ENCODE measurements at regions not wholly inside any gene's neighbourhood (a gene's known extent, or its start where the extent isn't known, plus 50 kb on each side); places are given as distances from the start of the nearest gene placed in this dataset.

DNA sequence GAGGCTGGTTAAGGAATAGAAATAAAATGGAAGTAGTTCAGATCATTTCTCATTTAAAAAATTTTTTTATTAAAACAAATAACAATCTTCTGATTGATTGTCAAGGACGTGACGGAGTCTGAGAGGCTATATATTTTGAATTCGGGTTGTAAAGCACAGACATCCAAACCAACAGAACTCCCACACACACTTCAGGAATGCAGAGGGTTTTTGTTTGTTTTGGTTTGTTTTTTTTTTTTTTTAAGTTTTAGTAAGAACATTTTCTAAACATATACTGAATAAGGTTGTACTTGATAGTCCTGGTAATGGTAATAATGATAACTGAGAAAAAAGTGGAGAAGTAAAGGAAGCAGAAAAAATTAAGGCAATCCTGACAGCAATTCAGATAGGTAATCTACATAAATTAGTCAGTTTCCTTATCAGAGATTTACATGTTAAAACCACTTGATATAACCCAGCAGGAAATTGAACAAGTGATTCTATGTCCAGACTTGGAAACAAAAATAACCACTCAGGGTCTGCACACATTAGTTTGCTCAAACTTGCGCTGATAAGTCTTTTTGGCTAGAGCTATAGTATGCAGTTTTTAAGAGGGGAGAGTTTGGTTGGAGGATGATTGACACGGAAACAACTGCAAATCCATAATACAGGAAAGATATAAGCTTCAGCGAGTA lies 51.5 kb upstream of the CTAGE1 start:
- no peak for DNase-seq
- H3K27me3 ChIP-seq (ENCODE audit: control insufficient read depth in 2 of 2, insufficient read depth in 2 of 2, low read length in 2 of 2), result no peaks in the 10 kb centered on the region
- H3K4me3 Mint-ChIP-seq, result no peak overlapping the region
- no peaks in the 10 kb centered on the region for H3K36me3 Mint-ChIP-seq
- no peaks in the 10 kb centered on the region for H3K4me1 Mint-ChIP-seq
- no peaks in the 10 kb centered on the region for H3K4me1 ChIP-seq (ENCODE audit: control insufficient read depth in 1 of 2, insufficient read depth in 2 of 2, low read length in 2 of 2)
- H3K9ac ChIP-seq (ENCODE audit: insufficient read depth, low read length, poor library complexity, severe bottlenecking), result no peak overlapping the region
- no peaks in the 10 kb centered on the region for H3K79me2 ChIP-seq (ENCODE audit: insufficient read depth, low read length)
- intact Hi-C loops (cut with micrococcal nuclease), result no loop called here
- H3K36me3 ChIP-seq (replicated peaks in 1 of 2; ENCODE audit: control insufficient read depth in 1 of 2, insufficient read depth in 2 of 2, low read length in 2 of 2), result no peaks in the 10 kb centered on the region
- no peak overlapping the region for H3K27ac Mint-ChIP-seq
- H3K9me3 ChIP-seq (replicated peaks in 1 of 2; ENCODE audit: control insufficient read depth in 1 of 2, insufficient read depth in 1 of 2, low read length in 2 of 2), result no peaks in the 10 kb centered on the region
- no peak overlapping the region for H3K4me3 ChIP-seq (replicated peaks in 1 of 3; ENCODE audit: low read depth in 2 of 3, low read length in 3 of 3)
- H2AFZ ChIP-seq (ENCODE audit: insufficient read depth, low read depth, low read length, poor library complexity, severe bottlenecking), result no peak overlapping the region
- peaks cover 0 to 3% (median 0%) of the 10 kb centered on the region in 3 donors for H3K27me3 Mint-ChIP-seq (ENCODE audit: low read depth in 3 of 3)
- H3K27ac ChIP-seq (ENCODE audit: low read depth in 1 of 2, low read length in 2 of 2), result no peak overlapping the region
- H3K9me3 Mint-ChIP-seq, result peaks cover 0 to 4% (median 2%) of the 10 kb centered on the region in 7 donors
- no peak overlapping the region for H3K4me2 ChIP-seq (replicated peaks; ENCODE audit: extremely low read depth, low read length, poor library complexity, severe bottlenecking)
- TF ChIP-seq, protein P1, sequence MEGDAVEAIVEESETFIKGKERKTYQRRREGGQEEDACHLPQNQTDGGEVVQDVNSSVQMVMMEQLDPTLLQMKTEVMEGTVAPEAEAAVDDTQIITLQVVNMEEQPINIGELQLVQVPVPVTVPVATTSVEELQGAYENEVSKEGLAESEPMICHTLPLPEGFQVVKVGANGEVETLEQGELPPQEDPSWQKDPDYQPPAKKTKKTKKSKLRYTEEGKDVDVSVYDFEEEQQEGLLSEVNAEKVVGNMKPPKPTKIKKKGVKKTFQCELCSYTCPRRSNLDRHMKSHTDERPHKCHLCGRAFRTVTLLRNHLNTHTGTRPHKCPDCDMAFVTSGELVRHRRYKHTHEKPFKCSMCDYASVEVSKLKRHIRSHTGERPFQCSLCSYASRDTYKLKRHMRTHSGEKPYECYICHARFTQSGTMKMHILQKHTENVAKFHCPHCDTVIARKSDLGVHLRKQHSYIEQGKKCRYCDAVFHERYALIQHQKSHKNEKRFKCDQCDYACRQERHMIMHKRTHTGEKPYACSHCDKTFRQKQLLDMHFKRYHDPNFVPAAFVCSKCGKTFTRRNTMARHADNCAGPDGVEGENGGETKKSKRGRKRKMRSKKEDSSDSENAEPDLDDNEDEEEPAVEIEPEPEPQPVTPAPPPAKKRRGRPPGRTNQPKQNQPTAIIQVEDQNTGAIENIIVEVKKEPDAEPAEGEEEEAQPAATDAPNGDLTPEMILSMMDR (IDR thresholded peaks at IDR 0.05), result no peak
- WGBS (ENCODE audit: insufficient coverage), result no CpG with 5 or more reads among the region's 6 CpGs
- no peaks in the 10 kb centered on the region for H4K20me1 ChIP-seq (ENCODE audit: insufficient read depth, low read length)

DNA sequence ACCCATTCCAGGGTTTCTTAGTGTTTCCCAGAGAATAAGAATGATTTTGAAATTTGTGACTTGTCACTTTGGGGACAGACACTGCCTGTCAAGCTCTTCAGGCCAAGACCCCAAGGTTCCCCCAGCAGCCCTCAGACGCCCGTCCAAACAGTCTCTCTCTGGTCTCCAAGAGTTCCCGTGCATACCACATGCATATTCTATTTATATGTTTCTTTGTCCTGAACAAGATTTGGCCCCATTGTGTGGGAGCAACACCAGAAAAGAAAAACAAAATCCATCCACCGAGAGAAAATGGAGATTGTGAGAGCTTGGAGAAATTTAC lies 52.2 kb upstream of the CTAGE1 start:
- no peaks in the 10 kb centered on the region for H3K4me1 Mint-ChIP-seq
- no CpG with 5 or more reads among the region's 4 CpGs for WGBS (ENCODE audit: insufficient coverage)
- Histone ChIP-seq H3K27ac (ENCODE audit: low read depth in 1 of 2, low read length in 2 of 2) (no peak overlapping the region), H4K20me1 (ENCODE audit: insufficient read depth, low read length) (no peaks in the 10 kb centered on the region), H3K4me1 (ENCODE audit: control insufficient read depth in 1 of 2, insufficient read depth in 2 of 2, low read length in 2 of 2) (no peaks in the 10 kb centered on the region), H2AFZ (ENCODE audit: insufficient read depth, low read depth, low read length, poor library complexity, severe bottlenecking) (no peak overlapping the region), H3K4me3 (replicated peaks in 1 of 3; ENCODE audit: low read depth in 2 of 3, low read length in 3 of 3) (no peak overlapping the region), H3K9ac (ENCODE audit: insufficient read depth, low read length, poor library complexity, severe bottlenecking) (no peak overlapping the region), H3K4me2 (replicated peaks; ENCODE audit: extremely low read depth, low read length, poor library complexity, severe bottlenecking) (no peak overlapping the region), H3K36me3 (replicated peaks in 1 of 2; ENCODE audit: control insufficient read depth in 1 of 2, insufficient read depth in 2 of 2, low read length in 2 of 2) (no peaks in the 10 kb centered on the region), H3K79me2 (ENCODE audit: insufficient read depth, low read length) (no peaks in the 10 kb centered on the region), H3K9me3 (replicated peaks in 1 of 2; ENCODE audit: control insufficient read depth in 1 of 2, insufficient read depth in 1 of 2, low read length in 2 of 2) (no peaks in the 10 kb centered on the region), H3K27me3 (ENCODE audit: control insufficient read depth in 2 of 2, insufficient read depth in 2 of 2, low read length in 2 of 2) (no peaks in the 10 kb centered on the region)
- intact Hi-C loops (cut with micrococcal nuclease), result no loop called here
- no peak overlapping the region for H3K4me3 Mint-ChIP-seq
- TF ChIP-seq, protein P1 (IDR thresholded peaks at IDR 0.05), result no peak
- H3K27ac Mint-ChIP-seq, result no peak overlapping the region
- no peaks in the 10 kb centered on the region for H3K36me3 Mint-ChIP-seq
- peaks cover 0 to 3% (median 0%) of the 10 kb centered on the region in 3 donors for H3K27me3 Mint-ChIP-seq (ENCODE audit: low read depth in 3 of 3)
- H3K9me3 Mint-ChIP-seq, result peaks cover 0 to 4% (median 2%) of the 10 kb centered on the region in 7 donors
- no peak for DNase-seq

All from CD14-positive monocyte (primary cell).